ENCODE measurements at regions not wholly inside any gene's neighbourhood (a gene's known extent, or its start where the extent isn't known, plus 50 kb on each side); places are given as distances from the start of the nearest gene placed in this dataset.
"Not testable (repeated sequence)": the region's sequence is repeated elsewhere in the genome, so short reads cannot be mapped to it uniquely, and the experiment has no call there.

DNA sequence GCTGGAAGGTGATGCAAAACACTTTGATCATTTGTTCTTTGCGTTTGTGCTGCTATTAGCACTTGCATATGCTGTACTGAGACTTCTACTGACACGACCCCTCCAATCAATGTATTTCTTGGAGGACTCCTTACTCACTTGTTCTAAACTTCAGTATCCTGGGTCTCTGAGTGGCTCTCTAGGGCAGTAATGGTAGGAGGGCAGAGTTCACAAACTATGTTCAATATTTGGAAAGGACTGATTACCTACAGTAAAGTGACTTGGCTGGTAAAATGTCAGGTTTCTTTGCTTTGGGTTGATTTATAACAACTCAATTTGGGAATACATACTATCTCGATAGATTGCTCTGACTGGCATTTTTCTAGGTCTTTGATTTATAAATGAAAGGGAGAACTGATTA lies 93.7 kb downstream of the TRIM43 start (continued):
- TF ChIP-seq ZFX (IDR thresholded peaks at IDR 0.05): no peak
- TF ChIP-seq, protein P1, sequence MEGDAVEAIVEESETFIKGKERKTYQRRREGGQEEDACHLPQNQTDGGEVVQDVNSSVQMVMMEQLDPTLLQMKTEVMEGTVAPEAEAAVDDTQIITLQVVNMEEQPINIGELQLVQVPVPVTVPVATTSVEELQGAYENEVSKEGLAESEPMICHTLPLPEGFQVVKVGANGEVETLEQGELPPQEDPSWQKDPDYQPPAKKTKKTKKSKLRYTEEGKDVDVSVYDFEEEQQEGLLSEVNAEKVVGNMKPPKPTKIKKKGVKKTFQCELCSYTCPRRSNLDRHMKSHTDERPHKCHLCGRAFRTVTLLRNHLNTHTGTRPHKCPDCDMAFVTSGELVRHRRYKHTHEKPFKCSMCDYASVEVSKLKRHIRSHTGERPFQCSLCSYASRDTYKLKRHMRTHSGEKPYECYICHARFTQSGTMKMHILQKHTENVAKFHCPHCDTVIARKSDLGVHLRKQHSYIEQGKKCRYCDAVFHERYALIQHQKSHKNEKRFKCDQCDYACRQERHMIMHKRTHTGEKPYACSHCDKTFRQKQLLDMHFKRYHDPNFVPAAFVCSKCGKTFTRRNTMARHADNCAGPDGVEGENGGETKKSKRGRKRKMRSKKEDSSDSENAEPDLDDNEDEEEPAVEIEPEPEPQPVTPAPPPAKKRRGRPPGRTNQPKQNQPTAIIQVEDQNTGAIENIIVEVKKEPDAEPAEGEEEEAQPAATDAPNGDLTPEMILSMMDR (IDR thresholded peaks at IDR 0.05 in 2 of 3, conservative IDR thresholded peaks at IDR 0.05 in 1 of 3; ENCODE audit: borderline replicate concordance in 1 of 3, insufficient read depth in 1 of 3, low read depth in 2 of 3, low read length in 2 of 3): no peak

DNA sequence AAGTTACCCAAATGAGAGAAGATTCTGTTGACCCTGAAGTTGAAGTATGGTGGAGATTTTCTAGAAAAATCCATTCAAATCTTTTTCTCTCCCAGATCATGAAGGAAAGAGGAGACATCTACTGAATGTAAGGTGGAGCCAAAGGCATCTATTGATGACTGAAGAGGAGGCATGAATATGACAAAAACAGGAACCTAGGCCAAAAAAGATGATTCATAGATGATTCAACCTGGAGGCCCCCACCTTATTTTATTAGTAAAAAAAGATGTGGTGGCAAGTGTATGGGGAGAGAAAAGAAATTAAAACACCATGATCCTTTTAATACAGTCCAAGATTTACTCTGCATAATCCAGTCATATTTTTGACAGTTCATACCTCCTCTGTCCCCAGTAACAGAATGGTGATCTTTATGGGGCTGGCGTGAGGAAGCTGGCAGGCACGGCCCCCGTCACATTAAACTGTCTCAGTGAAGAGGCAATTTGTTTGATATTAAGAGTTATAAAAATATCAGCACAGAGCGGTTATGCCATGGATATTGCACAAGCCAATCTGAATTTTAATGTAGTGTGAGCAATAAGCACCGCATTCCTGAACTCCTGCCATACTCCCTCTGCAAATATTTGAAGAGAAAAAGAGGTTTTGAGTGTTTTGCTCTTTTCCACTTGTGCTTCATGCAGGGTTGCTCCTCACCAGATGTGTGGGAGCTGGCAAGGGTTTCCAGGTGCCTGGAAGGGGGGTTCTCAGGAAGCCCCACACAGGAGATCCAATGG lies 94.4 kb downstream of the TRIM43 start:
- H2AFZ ChIP-seq (ENCODE audit: low read depth, low read length, poor library complexity, severe bottlenecking); H3K27ac ChIP-seq (ENCODE audit: low read depth, low read length); DNase-seq (ENCODE audit: low read depth, low spot score); H3K9ac ChIP-seq (ENCODE audit: low read length); H3K27me3 ChIP-seq (ENCODE audit: insufficient read depth, low read length); H3K79me2 ChIP-seq (ENCODE audit: insufficient read depth, low read length); H4K20me1 ChIP-seq (ENCODE audit: insufficient read depth); H3K4me1 ChIP-seq (ENCODE audit: control insufficient read depth in 1 of 2, insufficient read depth in 2 of 2, low read length in 2 of 2); RAD21 ChIA-PET (ENCODE audit: low non-redundant PET in 1 of 2, low total read pairs in 2 of 2, uncharacterized antibody in 2 of 2, unreplicated experiment in 2 of 2); H3K36me3 ChIP-seq (ENCODE audit: control insufficient read depth in 1 of 2, insufficient read depth in 2 of 2, low read length in 2 of 2); H3K9me3 ChIP-seq (ENCODE audit: control insufficient read depth in 1 of 2, insufficient read depth in 1 of 2, low read depth in 1 of 2, low read length in 2 of 2); POLR2A ChIA-PET; CTCF ChIA-PET; H3K4me2 ChIP-seq (ENCODE audit: low read length); ATAC-seq; H3K9me2 ChIP-seq (ENCODE audit: insufficient read depth); H3K4me3 ChIP-seq (replicated peaks in 1 of 2; ENCODE audit: low read depth in 1 of 2, low read length in 2 of 2); BruUV-seq (replicated peaks); intact Hi-C loops (cut with micrococcal nuclease): not testable (repeated sequence)

DNA sequence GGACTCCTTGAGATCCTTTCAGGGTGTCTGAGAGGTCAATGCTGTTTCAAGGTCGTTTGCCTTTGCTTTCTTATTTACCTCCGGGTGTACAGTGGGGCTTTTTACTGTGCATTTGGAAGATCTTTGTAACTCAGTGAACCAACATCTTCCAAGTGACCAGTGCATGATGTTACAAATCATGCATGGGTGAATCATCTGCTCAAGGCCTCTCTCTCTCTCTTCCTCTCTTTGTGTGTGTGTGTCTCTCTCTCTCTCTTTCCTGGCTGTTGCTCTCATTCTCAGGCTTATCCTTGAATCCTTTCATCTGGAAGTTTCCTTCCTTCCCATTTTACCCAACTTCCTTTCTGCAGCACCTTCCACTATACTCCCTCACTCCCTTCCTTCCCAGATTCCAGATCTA lies 96.1 kb downstream of the TRIM43 start:
- BruUV-seq (replicated peaks); H3K9me3 ChIP-seq (ENCODE audit: control insufficient read depth in 1 of 2, insufficient read depth in 1 of 2, low read depth in 1 of 2, low read length in 2 of 2); CTCF ChIA-PET; H3K79me2 ChIP-seq (ENCODE audit: insufficient read depth, low read length); H3K4me2 ChIP-seq (ENCODE audit: low read length); RAD21 ChIA-PET (ENCODE audit: low non-redundant PET in 1 of 2, low total read pairs in 2 of 2, uncharacterized antibody in 2 of 2, unreplicated experiment in 2 of 2); ATAC-seq; H4K20me1 ChIP-seq (ENCODE audit: insufficient read depth); H3K9ac ChIP-seq (ENCODE audit: low read length); H3K4me3 ChIP-seq (replicated peaks in 1 of 2; ENCODE audit: low read depth in 1 of 2, low read length in 2 of 2); H3K9me2 ChIP-seq (ENCODE audit: insufficient read depth); H3K27me3 ChIP-seq (ENCODE audit: insufficient read depth, low read length); H3K4me1 ChIP-seq (ENCODE audit: control insufficient read depth in 1 of 2, insufficient read depth in 2 of 2, low read length in 2 of 2); H3K27ac ChIP-seq (ENCODE audit: low read depth, low read length); H2AFZ ChIP-seq (ENCODE audit: low read depth, low read length, poor library complexity, severe bottlenecking); H3K36me3 ChIP-seq (ENCODE audit: control insufficient read depth in 1 of 2, insufficient read depth in 2 of 2, low read length in 2 of 2); DNase-seq (ENCODE audit: low read depth, low spot score); POLR2A ChIA-PET; intact Hi-C loops (cut with micrococcal nuclease): not testable (repeated sequence)

DNA sequence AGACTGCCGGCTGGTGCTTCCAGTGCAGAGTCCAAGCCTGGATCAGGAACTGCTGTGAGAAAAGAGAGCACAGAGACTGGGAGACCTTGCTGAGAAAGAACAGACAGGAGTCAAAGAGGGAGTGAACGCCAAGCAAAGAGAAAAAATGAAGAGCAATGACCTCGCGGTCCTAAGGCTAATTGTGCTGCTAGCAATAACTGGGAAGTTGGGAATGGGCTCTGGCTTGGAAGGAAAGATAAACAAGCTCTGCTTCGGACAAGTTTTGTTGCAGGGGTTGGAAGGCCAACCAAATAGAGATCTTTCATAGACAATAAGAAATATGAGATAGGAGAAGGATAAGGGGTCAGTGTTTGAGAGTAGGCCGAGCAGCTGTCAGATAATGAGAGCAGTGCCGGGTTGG lies 99.4 kb downstream of the TRIM43 start:
- BruUV-seq (replicated peaks); H3K9ac ChIP-seq (ENCODE audit: low read length); H3K27me3 ChIP-seq (ENCODE audit: insufficient read depth, low read length); H3K4me3 ChIP-seq (replicated peaks in 1 of 2; ENCODE audit: low read depth in 1 of 2, low read length in 2 of 2); H3K4me2 ChIP-seq (ENCODE audit: low read length); H3K9me2 ChIP-seq (ENCODE audit: insufficient read depth); H3K36me3 ChIP-seq (ENCODE audit: control insufficient read depth in 1 of 2, insufficient read depth in 2 of 2, low read length in 2 of 2); ATAC-seq; H4K20me1 ChIP-seq (ENCODE audit: insufficient read depth); H3K27ac ChIP-seq (ENCODE audit: low read depth, low read length); H3K9me3 ChIP-seq (ENCODE audit: control insufficient read depth in 1 of 2, insufficient read depth in 1 of 2, low read depth in 1 of 2, low read length in 2 of 2); DNase-seq (ENCODE audit: low read depth, low spot score); intact Hi-C loops (cut with micrococcal nuclease); POLR2A ChIA-PET; H2AFZ ChIP-seq (ENCODE audit: low read depth, low read length, poor library complexity, severe bottlenecking); CTCF ChIA-PET; H3K79me2 ChIP-seq (ENCODE audit: insufficient read depth, low read length); RAD21 ChIA-PET (ENCODE audit: low non-redundant PET in 1 of 2, low total read pairs in 2 of 2, uncharacterized antibody in 2 of 2, unreplicated experiment in 2 of 2); H3K4me1 ChIP-seq (ENCODE audit: control insufficient read depth in 1 of 2, insufficient read depth in 2 of 2, low read length in 2 of 2): not testable (repeated sequence)

Data from HCT116 (cell line).